ENCODE measurements at regions not wholly inside any gene's neighbourhood (a gene's known extent, or its start where the extent isn't known, plus 50 kb on each side); places are given as distances from the start of the nearest gene placed in this dataset.

DNA sequence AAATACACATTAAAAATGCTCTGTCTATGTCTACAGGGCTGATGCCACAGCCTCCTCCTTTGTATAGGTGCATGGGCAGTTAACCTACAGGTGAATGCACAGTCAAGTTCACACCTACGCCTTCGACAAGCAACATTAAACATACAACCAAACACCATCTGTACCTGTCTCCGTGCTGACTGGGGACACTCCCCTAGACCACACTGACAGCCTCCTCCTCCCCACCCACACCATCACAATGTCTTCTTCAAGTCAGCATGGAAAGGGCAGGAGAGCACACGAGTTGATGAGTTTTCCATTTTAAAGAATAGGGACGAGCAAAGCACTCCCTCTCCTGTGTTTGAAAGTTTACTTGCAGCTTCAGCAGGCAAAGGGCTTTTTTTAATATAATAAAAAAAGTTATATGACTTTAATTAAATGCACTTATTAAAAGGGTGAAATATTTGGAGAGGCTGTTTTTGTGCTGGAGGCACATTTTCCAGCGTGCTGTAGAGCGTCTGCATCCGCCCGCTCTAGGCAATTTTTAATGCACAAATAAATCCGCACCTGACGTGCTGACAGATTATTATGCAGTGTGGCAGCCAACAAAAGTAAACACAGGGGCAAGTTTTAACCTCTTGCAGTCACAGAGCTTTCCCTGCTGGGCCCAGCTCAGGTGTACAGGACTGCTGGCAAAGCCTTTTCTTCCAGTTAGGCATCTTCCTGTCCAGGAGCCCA, 367.9 kb downstream of the SOX9 start:
- TF ChIP-seq, protein P1, sequence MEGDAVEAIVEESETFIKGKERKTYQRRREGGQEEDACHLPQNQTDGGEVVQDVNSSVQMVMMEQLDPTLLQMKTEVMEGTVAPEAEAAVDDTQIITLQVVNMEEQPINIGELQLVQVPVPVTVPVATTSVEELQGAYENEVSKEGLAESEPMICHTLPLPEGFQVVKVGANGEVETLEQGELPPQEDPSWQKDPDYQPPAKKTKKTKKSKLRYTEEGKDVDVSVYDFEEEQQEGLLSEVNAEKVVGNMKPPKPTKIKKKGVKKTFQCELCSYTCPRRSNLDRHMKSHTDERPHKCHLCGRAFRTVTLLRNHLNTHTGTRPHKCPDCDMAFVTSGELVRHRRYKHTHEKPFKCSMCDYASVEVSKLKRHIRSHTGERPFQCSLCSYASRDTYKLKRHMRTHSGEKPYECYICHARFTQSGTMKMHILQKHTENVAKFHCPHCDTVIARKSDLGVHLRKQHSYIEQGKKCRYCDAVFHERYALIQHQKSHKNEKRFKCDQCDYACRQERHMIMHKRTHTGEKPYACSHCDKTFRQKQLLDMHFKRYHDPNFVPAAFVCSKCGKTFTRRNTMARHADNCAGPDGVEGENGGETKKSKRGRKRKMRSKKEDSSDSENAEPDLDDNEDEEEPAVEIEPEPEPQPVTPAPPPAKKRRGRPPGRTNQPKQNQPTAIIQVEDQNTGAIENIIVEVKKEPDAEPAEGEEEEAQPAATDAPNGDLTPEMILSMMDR (IDR thresholded peaks at IDR 0.05), result no peak
- no peak for TF ChIP-seq POLR2A (IDR thresholded peaks at IDR 0.05)

Measured in heart left ventricle (tissue), 13 donors.